GM12878 (cell line): ENCODE measurements at regions not wholly inside any gene's neighbourhood (a gene's known extent, or its start where the extent isn't known, plus 50 kb on each side); places are given as distances from the start of the nearest gene placed in this dataset.

Experiments
- BCL11A ChIP-seq: IDR thresholded peaks from 2 replicates; pipeline ENCODE4 v1.6.1; 2011; ENCODE audit warnings: low read depth, low read length
- CBFB ChIP-seq: IDR thresholded peaks from 2 replicates; pipeline ENCODE4 v1.6.1; 2016; ENCODE audit warnings: antibody characterized with exemption, low read depth
- CHD2 ChIP-seq: IDR thresholded peaks from 2 replicates; pipeline ENCODE4 v1.6.1; 2011; ENCODE audit warnings: low read depth, low read length, improper control_type of control experiment, borderline replicate concordance
- EGR1 ChIP-seq, 2 experiments: IDR thresholded peaks; 1 replicate in 1 of 2; 2 replicates in 1 of 2; pipeline ENCODE4 v1.6.1; 2011 to 2012; ENCODE audit warnings: low read depth in 2 of 2, low read length in 2 of 2, borderline replicate concordance in 1 of 2, mild to moderate bottlenecking in 1 of 2, moderate library complexity in 1 of 2
- FOXK2 ChIP-seq: fragments of 450-650 bp; IDR thresholded peaks from 2 replicates; pipeline ENCODE4 v1.6.1; 2017; ENCODE audit warnings: mild to moderate bottlenecking, moderate library complexity
- FOXM1 ChIP-seq: IDR thresholded peaks from 2 replicates; pipeline ENCODE4 v1.6.1; 2012; ENCODE audit warnings: low read depth, mild to moderate bottlenecking, inconsistent platforms, low read length, moderate library complexity
- GABPA ChIP-seq: IDR thresholded peaks from 2 replicates; pipeline ENCODE4 v1.6.1; 2014; ENCODE audit warnings: antibody characterized with exemption, low read depth, mild to moderate bottlenecking, inconsistent platforms
- IRF5 ChIP-seq: fragments of 450-650 bp; IDR thresholded peaks from 2 replicates; pipeline ENCODE4 v1.6.1; 2017; ENCODE audit warnings: borderline replicate concordance
- JUNB ChIP-seq: IDR thresholded peaks from 2 replicates; pipeline ENCODE4 v1.6.1; 2016; ENCODE audit warnings: antibody characterized with exemption, mild to moderate bottlenecking
- KAT2A ChIP-seq: conservative IDR thresholded peaks from 2 replicates; pipeline ENCODE4 v1.6.1; 2011; ENCODE audit warnings: low read depth, low read length; ENCODE audit not compliant: control insufficient read depth
- LARP7 ChIP-seq: fragments of 450-650 bp; IDR thresholded peaks from 2 replicates; pipeline ENCODE4 v1.6.1; 2017; ENCODE audit warnings: mild to moderate bottlenecking
- MAX ChIP-seq: IDR thresholded peaks from 2 replicates; pipeline ENCODE4 v1.6.1; 2012; ENCODE audit warnings: low read depth, low read length, improper control_type of control experiment
- MTA2 ChIP-seq: fragments of 450-650 bp; IDR thresholded peaks from 2 replicates; pipeline ENCODE4 v1.6.1; 2016; ENCODE audit warnings: low read depth, mild to moderate bottlenecking, moderate library complexity
- MXI1 ChIP-seq: fragments of 150-350 bp; IDR thresholded peaks from 2 replicates; pipeline ENCODE4 v1.6.1; 2011; ENCODE audit warnings: low read depth, mild to moderate bottlenecking, inconsistent platforms, low read length, improper control_type of control experiment
- NBN ChIP-seq: fragments of 450-650 bp; IDR thresholded peaks from 2 replicates; pipeline ENCODE4 v1.6.1; 2016
- RELB ChIP-seq: fragments of 450-650 bp; IDR thresholded peaks from 2 replicates; pipeline ENCODE4 v1.6.1; 2017; ENCODE audit warnings: low read depth, mild to moderate bottlenecking, moderate library complexity
- REST ChIP-seq: IDR thresholded peaks from 2 replicates; pipeline ENCODE4 v1.6.1; 2012; ENCODE audit warnings: mild to moderate bottlenecking, low read depth, low read length
- STAT1 ChIP-seq: fragments of 450-650 bp; conservative IDR thresholded peaks from 2 replicates; pipeline ENCODE4 v1.6.1; 2014; ENCODE audit warnings: antibody characterized with exemption, mild to moderate bottlenecking
- TAF1 ChIP-seq: IDR thresholded peaks from 2 replicates; pipeline ENCODE4 v1.6.1; 2011; ENCODE audit warnings: mild to moderate bottlenecking, low read depth, low read length, borderline replicate concordance
- ZBTB40 ChIP-seq: fragments of 450-650 bp; IDR thresholded peaks from 2 replicates; pipeline ENCODE4 v1.6.1; 2016; ENCODE audit warnings: mild to moderate bottlenecking, moderate library complexity, borderline replicate concordance

GRCh38 chr2:7758073-7758759, 841.0 kb downstream of the RNF144A start (continued):
- TF ChIP-seq EGR1 (IDR thresholded peaks at IDR 0.05; ENCODE audit: borderline replicate concordance in 1 of 2, low read depth in 2 of 2, low read length in 2 of 2) = no peak
- TF ChIP-seq CBFB = peak; percentile 65; the same call in 1 of the 2 replicates
- TF ChIP-seq STAT1 = no peak
- TF ChIP-seq KAT2A = no peak
- TF ChIP-seq NBN = no peak
- TF ChIP-seq RELB = 0 out of 2 replicates have a peak, but pooled peaks have one; percentile 17
- TF ChIP-seq CHD2 = no peak
- no peak for TF ChIP-seq MXI1
- TF ChIP-seq FOXM1 = peak; percentile 91; the same call in 1 of the 2 replicates
- TF ChIP-seq MTA2 = peak; percentile 88
- TF ChIP-seq REST = no peak
- TF ChIP-seq BCL11A = peak; percentile 97
- TF ChIP-seq IRF5 = no peak
- no peak for TF ChIP-seq ZBTB40
- TF ChIP-seq GABPA = peak; percentile 77
- peak; percentile 100 for TF ChIP-seq JUNB
- no peak for TF ChIP-seq LARP7
- no peak for TF ChIP-seq FOXK2
- TF ChIP-seq MAX = no peak
- TF ChIP-seq TAF1 = no peak
